HuH-7 (cell line): ENCODE measurements at regions not wholly inside any gene's neighbourhood (a gene's known extent, or its start where the extent isn't known, plus 50 kb on each side); places are given as distances from the start of the nearest gene placed in this dataset.

Experiments
- DNase-seq: peaks from one replicate; pipeline ENCODE4 v3.0.0; 2011; ENCODE audit warnings: low spot score

DNA sequence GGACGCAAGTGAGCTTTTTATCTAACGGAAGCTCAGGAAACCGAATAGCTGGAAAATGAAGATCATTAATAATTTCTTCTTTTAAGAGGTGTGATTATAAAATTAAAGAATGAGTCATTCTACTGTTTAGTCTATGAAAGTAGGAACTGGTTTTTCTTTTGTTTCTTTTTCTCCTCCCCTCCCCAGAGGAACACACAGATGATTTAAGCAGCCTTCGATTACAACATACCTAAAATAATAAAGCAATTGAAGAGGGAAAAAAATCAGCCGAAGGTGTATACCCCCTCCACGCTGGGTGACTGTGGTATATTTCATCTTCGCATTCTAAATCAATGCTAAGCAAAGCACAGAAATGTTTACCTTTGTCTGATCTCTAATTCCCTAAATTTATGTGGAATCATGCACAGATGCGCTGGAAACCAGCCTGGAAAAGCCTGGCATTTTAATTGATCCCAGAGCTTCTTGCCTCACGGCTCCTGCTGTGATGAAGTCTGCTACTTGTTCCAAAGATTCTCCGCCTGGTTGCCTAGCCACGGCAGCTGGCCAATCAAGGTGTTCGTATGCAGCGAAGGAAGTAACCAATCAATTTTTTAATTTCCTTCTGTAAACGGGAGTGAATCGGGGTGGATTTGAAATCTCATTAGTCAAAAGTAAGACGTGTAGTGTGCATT is 133.9 kb downstream of the FANCF start:
- DNase-seq, result no peak

DNA sequence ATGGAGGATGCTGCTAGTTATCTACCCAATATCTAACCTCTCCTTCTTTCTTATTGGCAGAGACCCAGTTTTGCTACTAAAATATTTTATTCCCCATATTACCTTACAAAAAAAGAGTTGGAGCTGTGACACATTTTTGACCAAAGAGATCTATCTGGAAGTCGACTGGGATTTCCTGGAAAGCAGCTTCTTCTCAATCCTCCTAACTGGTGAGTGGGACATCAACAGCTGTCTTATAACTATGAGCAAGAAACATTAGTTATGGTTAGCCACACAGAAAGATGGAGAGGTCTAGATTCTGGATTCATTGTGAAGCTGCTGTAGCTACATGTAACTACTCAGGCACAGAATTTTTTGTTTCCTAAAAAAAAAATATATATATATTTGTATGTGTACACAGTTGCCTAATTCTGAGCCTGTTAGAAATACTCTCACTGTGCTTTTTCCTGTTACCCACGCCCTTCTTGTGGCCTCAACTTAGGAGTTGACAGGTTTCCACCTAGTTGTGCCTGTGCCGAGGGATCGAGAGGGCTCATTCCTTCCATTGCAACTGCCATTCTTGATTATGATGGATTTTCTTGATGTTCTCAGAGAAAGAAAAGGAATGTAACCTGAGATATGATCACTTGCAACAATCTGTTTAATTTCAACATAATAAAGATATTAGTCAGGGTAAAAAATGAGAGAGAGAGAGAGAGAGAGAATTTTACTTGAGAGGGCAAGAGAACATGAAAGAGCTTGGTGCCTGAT is 142.0 kb downstream of the SLC17A6 start:
- no peak for DNase-seq

DNA sequence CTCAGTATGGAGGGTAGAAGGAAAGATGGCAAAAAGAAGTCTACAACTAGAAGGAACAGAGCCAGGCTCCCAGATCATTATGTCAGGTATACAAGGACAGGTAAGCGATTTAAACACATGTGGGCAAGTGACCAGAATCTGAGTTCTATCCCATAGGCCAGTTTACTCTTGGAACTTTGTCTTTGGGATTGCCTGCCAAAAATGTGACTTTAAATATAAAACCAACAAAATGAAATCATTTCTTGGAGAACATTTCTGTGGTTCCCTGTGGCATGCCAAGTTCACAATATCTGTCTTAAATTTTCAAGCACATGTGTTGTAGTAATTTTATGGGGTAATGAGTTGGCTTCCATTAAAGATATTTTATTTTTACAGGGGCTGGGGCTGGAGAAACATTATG is 141.0 kb downstream of the SLC17A6 start:
- DNase-seq, result no peak

DNA sequence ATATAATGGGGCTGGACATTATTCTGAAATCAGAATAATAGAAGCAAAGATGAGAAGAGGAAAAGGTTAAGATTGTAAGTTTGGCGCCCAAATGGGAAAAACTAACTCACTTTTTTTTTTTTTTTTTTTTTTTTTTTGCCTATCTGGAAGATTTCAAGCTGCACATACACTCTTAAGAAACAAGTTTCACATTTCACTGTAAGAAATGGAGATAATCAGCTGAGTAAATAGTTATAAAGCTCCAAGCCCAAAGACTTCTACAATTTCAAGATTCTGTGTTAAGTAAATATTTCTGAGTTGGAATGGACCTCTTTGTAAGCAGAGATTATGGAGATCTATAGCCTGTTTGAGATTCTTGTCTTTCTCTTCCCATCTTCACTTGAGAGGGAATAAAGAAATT is 140.0 kb downstream of the SLC17A6 start:
- no peak for DNase-seq

DNA sequence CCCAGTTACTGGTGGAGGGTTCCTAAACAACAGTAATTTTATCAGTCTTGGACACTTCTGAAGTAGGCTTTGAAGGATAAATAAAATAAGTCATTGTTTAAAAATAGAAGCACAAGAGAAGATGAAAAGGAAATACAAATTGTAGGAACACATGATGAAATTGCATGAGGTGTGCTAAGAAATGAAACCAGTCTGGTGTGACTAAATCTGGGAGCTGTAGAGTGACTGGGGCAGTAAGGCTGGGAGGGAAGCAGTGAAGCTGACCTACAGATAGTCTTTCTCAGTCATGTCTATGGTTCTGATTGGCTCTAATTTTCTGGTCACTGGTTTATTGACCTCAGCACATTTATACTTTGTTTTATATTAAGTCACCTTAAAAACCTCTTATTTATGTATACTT is 139.1 kb downstream of the SLC17A6 start:
- DNase-seq, result no peak

DNA sequence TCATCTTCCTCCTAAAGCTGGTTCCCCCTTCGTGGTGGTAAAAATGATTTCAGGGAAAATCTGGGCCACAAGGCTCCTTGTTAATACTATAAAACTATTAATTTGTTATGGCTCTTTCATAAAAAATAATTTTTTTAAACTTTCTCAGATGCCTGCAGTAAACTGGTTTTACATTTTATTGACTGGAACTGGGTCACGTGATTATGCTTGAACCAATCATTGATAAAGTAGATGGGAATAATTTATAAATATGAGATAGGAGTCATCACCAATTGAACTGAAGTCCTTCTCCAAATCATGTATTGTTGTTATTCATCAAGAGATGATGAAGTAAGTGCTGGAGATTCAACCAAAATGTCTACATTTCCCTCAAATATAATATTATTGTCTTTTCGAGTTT is 138.4 kb downstream of the SLC17A6 start:
- no peak for DNase-seq

DNA sequence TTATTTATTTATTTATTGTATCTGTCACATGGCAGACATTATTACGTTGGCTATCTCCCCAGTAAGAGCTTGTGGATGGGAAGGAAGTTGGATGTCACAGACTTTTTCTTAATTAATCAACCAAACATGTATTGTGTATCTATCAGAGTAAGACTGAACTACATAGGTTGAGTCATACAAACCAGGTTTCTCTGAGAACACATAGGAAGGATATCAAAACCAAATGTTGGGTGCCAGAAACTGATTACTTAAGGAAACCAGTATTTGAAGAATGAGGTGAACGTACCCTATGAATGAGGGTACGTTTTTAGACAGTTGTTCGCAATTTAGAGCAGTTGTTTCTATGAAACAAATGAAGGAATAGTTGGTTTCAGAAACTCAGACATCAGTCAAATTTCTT is 136.4 kb downstream of the SLC17A6 start:
- DNase-seq, result no peak

DNA sequence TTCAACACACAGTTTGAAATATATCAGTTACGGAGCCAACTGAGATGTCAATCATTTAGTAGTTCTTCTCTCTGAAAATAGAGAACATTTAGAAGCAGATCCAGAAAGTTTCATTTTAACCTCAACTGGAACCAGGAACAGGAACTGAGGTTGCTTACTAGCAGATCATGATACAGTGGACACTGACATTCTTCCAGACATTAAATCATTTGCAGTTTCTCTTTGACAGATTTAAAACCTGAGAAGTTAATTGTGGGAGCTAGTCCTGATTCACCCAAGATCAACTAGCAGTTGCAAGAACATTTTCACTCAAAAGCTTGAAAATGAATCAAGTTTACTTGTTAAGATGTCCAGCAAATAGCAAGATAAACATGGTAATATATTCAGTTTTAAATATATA is 135.4 kb downstream of the SLC17A6 start:
- no peak for DNase-seq

DNA sequence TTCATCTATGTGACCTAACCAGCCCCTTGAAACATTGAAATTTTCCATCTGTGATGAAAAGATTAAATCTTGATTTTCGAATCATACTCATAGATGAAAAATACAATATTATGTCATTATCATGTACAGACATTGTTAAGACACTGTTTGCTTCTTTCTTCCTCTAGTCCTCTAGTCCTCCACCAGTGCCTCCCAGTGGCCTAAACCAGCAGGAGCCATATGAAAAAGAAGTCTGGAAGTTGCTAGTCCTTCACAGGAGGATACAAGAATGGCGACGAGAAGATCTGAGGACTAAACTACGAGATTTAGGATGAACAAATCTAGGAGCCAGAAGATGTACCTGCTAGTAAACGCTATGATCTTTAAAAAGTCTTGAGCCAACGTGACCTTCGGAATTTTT is 134.1 kb downstream of the SLC17A6 start:
- DNase-seq, result no peak

DNA sequence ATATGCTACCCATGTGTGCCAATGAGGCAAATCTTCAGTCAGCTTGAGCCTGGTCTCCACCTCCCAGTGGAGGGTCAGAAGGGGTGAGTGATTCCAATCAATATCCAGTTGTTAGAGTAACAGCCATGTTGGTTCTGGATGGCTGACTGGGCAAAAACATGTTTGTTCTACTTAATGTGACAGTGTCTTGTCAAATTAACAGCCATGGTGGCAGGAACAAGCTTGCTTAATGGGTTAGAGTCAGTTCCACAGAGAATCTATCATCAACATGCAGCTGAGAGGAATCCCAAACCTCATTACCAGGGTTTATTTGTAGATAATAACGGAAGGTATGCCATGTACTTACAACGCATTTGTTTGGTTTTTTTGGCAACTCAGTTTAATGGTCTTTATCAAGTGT is 133.2 kb downstream of the SLC17A6 start:
- DNase-seq, result no peak

DNA sequence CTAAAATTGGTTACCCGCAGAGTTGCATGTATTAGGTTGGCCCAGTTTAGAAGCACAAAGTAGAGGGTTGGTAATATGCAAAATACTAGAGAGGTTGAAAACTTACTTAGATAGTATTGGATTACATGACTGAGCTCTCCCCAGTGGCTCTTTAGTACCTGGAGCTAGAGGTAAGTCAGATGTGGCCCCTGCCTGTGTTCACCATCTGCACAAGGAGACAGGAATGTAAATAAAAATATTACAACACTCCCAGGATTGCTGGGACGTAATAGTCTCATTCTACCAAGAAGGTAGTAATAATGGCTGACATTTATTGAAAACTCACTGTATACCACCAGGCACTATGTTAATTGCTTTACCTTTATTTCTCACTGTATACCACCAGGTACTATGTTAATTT is 129.6 kb downstream of the SLC17A6 start:
- no peak for DNase-seq

DNA sequence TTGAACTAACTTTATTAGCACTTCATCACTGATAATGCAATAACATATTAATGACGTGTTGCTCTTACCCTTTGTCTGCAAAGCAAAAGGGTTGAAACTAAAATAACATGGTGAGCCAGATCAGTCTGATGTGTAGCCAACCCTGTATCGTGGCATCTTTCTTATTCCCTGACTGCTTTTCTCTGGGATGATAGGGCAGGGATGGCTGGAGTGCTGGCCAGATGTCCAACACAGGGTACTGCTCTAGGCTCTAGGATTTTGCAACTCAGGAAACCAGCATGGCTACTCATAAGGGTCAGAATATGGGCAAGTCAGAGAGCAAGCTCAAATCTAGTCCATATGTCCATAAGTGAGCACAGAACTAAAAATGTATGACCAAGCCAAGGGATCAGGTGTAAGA is 129.1 kb downstream of the SLC17A6 start:
- DNase-seq, result no peak

DNA sequence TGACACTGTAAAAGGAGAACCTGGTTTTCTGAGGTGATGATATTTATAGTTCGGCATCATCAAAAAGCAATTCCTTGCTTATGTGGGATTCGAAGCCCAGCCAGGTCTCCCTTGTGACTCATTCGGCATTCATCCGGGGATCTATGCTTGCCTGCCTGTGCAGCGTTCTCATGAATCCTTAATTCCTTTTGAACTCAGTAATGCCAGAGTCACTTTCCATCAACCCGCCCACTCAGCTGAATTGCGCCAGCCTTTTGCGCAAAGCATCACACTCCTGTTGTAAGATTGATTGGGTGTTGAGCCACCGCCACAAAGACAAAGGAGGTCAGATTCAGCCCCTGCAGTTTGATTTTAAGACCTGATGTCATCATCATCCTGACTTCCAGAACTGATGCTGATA is 128.6 kb downstream of the SLC17A6 start:
- no peak for DNase-seq

DNA sequence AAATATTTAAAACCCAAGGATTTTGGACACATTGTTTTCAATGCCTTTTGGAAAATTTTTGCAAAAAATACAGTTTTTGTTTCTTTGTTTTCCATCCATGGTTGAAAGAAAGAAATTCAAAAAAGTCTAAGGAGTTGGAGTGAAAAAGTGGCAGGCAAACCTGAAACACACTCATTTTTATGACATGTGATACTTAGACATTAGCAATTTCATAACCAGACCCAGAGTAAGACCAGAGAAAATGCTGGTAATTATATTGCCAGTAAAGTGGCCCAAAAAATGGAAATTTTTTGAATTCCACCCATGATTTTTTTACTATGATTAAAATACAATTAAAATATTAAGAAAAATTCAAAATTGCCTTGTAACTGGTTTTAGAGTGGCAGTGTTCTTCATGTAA is 128.2 kb downstream of the SLC17A6 start:
- DNase-seq, result no peak

DNA sequence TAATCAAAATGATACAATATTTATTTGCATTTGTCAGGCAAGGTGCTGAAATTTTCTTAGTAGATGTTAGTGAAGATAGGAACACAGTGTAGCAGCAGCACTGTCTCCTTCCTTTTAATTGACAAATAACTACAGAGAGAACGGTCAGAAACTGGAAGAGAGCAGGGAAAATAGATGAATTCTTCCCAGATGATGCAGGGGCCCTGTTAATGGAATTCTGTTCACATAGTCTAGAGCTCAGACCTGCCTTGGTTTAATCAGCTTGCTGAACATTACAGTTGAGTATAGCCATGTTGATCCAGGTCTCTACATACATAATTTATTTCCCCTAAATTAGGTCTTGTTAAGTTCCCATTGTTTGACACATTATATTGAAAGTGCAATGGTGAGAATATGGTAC is 127.4 kb downstream of the SLC17A6 start:
- DNase-seq, result no peak

DNA sequence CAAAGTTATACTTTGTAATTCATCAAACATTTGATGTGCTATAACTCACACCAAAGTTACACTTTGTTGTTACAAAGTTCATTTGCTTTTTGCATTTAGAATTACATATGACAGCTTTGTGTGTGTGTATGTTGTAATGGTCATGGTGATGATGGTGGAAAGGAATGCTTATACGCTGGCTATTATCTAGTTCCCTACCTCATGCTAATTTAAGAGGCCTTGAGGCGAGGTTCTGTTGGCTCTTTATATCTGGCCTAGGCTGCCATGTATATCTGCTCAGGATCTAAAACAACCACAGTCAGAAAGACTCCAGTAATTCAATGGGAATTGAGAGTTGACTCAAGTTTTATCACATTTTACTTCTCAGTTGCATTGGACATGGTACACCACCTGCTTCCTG is 123.4 kb downstream of the SLC17A6 start:
- no peak for DNase-seq

DNA sequence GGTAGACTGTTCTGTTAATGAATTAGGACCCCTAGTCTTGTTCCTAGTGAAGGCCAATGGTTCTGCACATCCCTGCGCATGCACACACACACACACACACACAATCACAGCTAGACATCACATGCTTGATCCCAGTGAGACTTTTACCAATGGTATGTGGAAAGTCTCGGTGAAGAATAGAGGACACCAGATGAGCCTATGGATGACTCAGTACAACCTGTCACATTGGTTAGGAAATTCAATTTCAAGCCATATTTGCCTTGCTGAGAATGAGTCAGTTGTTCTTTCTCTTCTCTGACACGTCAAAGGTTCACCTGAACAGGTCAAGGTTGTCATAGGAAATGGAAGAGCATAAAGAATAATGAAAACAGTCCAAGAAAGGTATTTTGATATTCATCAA is 122.0 kb downstream of the SLC17A6 start:
- no peak for DNase-seq

DNA sequence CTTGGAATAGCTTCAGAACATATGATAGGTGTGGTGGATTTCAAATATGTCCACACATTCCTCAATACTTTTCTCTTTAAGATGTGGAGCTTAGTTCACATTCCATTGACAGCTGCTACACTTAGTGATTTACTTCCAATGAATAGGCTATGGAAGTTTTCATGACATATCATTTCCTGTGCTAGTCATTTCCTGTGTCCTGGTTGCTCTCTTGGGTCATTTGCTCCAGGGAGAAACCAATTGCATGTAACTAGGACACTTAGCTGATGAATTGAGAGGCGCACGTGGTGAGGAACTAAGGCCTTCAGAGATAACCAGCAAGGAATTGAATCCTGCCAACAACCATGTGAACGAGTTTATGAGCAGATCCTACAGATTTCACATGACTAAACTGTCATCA is 120.9 kb downstream of the SLC17A6 start:
- DNase-seq, result no peak

DNA sequence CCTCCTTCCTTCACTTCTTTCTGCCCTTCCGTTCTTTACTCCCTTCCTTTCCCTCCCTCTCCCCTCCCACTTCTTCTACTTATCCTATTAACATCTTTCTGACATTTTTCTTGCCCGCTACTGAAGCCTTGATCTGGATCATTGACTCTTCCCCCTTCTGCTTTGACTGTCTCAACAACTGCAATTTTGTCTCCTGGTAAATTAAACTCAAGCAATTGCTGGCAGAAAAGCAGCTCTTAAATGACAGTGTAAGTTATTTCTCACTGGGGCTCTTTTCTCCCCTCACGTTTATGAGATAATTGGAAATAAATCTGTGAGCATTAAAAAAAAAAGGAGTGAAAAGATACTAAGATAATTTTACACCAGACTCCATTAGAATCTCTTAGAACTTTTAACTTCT is 120.0 kb downstream of the SLC17A6 start:
- DNase-seq, result no peak

DNA sequence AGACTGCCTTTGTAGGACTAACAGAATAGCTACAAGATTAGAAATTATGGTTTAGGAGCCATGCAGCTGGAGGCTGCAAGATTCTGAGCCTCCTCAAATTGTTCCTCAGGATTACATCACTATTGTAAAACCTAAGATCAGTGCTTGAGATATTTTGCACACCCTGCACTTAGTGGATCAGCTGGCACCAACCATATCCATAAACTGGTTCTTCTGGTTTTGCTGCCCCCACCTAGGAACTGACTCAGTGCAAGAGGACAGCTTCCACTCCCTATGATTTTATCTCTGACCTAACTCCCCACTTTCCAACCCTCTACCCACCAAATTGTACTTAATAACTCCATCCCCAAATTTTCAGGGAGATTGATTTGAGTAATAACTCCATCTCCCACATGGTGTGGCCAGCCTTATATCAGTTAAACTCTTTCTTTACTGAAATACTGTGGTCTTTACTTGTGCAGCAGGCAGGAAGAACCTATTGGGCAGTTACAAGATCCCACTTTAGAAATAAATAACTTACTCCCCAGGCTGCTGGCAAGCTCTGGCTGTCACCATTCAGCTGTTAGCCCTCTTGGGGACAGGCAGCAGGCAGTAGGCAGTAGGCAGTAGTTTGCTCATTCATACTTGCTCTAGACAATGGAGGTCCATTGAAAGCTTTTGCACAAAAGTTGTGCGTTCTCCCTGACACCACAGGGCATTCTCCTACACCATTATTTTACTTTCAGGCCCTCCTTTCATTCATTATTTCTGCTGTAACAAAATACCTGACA is 119.0 kb downstream of the SLC17A6 start:
- no peak for DNase-seq

DNA sequence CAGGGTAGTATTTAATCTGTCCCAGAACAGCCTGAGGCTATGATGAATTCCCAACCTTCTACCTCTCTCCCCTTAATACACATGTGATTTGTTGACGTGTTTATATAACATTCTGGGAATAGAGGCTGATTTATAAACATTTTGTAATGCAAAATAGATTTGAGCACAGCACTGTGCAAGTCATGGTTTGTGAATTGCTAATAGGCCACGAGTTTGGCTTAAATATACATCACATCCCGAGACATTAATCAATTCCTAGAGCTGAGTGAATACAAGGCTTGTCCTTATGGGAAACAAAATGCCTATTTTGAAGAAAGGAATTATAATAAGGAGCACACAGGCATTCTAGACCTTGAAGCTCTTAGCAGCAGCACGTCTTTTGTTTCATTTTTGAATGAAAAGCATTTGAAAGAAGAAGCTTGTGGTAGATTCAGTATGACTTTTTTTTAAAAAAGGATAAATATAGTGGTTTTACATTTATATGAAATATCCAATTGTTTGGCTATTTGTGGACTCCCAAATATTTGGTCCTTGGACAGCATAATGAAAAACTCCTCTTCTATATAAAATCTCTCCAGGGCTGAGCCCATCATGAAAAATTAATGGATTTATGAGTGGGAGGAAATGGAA is 116.4 kb downstream of the SLC17A6 start:
- DNase-seq, result no peak

DNA sequence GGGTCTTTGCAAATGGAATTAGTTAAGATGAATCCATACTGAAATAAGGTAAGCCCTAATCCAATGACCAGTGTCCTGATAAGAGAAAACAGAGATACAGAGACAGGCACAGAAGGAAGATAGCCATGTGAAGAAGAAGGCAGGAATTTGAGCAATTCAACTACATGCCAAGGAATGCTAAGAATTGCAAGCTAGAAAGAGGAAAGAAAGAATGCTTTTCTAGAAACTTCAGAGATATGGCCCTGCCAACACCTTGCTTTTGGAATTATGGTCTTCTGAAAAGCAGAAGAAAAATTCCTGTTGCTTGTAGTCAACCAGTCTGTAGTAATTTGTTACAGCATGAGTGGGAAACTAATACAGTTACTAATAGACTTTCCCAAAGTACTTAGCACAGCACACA is 111.3 kb downstream of the SLC17A6 start:
- DNase-seq, result no peak

DNA sequence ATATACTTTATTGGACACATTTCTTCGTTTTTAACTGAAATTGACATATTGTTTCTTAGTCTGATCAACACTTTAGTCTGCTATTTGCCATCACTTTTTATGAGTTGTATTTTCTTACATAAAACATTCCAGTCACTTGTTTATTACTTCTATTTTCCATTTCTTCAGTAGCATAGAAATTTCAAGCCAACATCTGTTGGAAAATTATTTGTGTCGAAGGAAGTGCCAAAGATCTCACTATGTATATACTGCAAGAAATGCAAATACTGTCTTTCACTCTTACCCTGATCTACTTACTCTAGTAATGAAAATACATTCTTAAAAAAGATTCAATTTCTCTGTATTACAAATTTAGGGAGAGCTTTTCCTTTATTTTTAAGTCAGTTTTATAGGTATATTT is 105.9 kb downstream of the SLC17A6 start:
- DNase-seq, result no peak
